Subcutaneous abdominal adipose tissue (tissue), 5 donors: ENCODE measurements at regions not wholly inside any gene's neighbourhood (a gene's known extent, or its start where the extent isn't known, plus 50 kb on each side); places are given as distances from the start of the nearest gene placed in this dataset.
"Not testable (repeated sequence)": the region's sequence is repeated elsewhere in the genome, so short reads cannot be mapped to it uniquely, and the experiment has no call there.

ENCODE experiments used
- H3K27ac ChIP-seq: one replicate; pipeline ENCODE4 v1.7.0; 2013; ENCODE audit warnings: low read depth, mild to moderate bottlenecking, inconsistent platforms, low read length, moderate library complexity
- H3K27me3 ChIP-seq, 5 donors: one replicate each; pipeline ENCODE4 v1.7.0; 2013; ENCODE audit warnings: low read length in 5 of 5, inconsistent platforms in 1 of 5; ENCODE audit not compliant: control insufficient read depth in 5 of 5, insufficient read depth in 4 of 5
- H3K36me3 ChIP-seq, 5 donors: one replicate each; pipeline ENCODE4 v1.7.0; 2013; ENCODE audit warnings: low read length in 5 of 5; ENCODE audit not compliant: control insufficient read depth in 5 of 5, insufficient read depth in 5 of 5
- H3K4me1 ChIP-seq, 5 donors: one replicate each; pipeline ENCODE4 v1.7.0; 2013; ENCODE audit warnings: low read length in 5 of 5, mild to moderate bottlenecking in 3 of 5, moderate library complexity in 1 of 5; ENCODE audit not compliant: control insufficient read depth in 5 of 5, insufficient read depth in 5 of 5
- H3K4me3 ChIP-seq, 5 donors: one replicate each; pipeline ENCODE4 v1.7.0; 2013; ENCODE audit warnings: low read length in 5 of 5, low read depth in 1 of 5
- H3K9ac ChIP-seq, 5 donors: one replicate each; pipeline ENCODE4 v1.7.0; 2013; ENCODE audit warnings: low read length in 5 of 5, mild to moderate bottlenecking in 4 of 5, moderate library complexity in 3 of 5
- H3K9me3 ChIP-seq, 5 donors: one replicate each; pipeline ENCODE4 v1.7.0; 2013; ENCODE audit warnings: low read length in 5 of 5; ENCODE audit not compliant: control insufficient read depth in 5 of 5
- donor health status: healthy.
- donor health status: healthy.
- donor health status: healthy.
- donor health status: healthy.
- donor health status: healthy.

DNA sequence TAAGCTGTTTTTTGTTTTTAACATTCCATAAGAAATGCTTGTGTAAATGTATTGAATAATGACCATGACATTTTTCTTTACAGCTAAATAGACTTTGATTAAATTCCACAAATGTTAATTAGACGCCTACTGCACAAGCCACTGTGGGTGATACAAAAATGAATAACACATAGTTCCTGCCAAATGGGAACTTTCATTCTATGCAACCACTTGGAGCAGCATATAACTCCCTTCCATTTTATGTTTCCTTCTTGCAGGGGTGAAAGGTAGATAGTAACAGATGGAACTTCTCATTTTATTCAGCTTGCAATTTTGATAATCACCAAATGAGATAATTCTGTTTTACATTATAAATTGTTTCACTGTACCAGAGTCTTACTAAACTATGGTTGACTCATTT, 70.0 kb upstream of the THUMPD2 start:
- Histone ChIP-seq H3K27ac (no peak overlapping the region), H3K27me3 (no peaks in the 10 kb centered on the region)

DNA sequence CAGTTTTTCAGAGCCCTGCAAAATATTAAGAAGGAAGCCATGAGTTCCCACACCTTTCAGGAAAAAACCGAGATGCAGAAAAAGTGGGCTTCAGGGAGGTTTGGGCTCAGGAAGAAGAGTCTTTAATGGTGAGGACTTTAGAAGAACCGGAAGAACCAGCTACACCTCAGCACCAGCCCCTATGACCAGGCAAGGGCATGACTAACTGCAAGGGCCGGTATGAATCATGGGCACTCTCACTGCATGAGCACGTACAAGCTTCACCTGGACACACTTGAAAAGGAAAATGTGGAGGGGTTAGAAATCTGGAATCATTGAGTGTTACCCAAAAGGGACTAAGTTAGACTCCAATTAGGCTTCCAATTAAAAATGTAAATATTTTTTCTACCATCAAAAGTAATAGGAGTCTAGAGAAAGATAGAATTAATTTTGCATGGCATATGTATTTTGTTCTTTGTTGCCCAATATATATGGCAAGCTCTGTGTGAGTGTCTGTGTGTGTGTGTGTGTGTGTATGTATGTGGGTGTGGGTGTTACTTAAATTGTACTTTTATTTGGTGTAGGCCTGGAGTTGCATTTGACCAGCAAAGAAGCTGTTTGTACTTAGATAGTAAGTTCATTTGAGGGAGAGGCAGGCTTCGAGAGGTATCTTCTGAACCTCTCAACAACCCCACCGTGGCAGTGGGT, 66.5 kb upstream of the THUMPD2 start:
- Histone ChIP-seq H3K4me1 (peaks cover 0 to 6% (median 0%) of the 10 kb centered on the region in 5 donors), H3K27me3 (no peaks in the 10 kb centered on the region), H3K4me3 (no peak overlapping the region), H3K9ac (no peak overlapping the region), H3K9me3 (peaks cover 0 to 5% (median 4%) of the 10 kb centered on the region in 5 donors), H3K27ac (no peak overlapping the region), H3K36me3 (no peaks in the 10 kb centered on the region)

More for the DNA sequence above, 70.0 kb upstream of the THUMPD2 start:
- peaks cover 4 to 21% (median 14%) of the 10 kb centered on the region in 5 donors for H3K4me1 ChIP-seq
- H3K36me3 ChIP-seq = no peaks in the 10 kb centered on the region
- no peak overlapping the region for H3K9ac ChIP-seq
- H3K4me3 ChIP-seq = no peak overlapping the region
- peaks cover 0 to 5% (median 4%) of the 10 kb centered on the region in 5 donors for H3K9me3 ChIP-seq

DNA sequence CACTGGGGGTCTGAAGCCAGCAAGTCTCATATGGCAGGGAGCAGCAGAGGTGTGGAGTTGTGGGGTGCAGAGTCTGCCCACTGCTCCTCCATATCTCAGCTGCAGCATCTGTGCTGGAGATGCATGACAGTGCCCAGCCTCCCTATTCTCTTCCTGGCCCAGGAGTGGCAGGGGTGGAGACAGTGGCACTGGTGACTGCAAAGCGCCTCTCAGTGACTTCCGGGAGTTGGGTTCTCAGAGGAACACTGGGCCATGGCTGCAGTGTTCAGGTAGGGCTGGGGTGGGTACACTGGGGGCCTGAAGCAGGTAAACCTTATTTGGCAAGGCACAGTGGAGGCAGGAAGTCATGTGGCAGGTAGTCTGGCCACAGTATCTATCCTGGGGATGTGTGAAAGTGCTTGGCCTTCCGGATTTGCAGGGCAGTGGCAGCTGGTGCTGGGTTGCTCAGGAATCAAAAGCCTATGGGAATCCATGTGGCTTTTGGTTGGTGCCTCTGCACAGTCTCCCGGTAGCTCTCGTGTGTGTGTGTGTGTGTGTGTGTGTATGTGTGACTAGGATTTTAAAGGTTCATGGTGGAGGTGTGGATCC, 60.3 kb upstream of the THUMPD2 start:
- Histone ChIP-seq H3K4me3 (no peak overlapping the region), H3K36me3 (no peaks in the 10 kb centered on the region), H3K27me3 (no peaks in the 10 kb centered on the region), H3K9ac (no peak overlapping the region), H3K4me1 (peaks cover 0 to 3% (median 0%) of the 10 kb centered on the region in 5 donors), H3K9me3 (peaks cover 0 to 4% (median 2%) of the 10 kb centered on the region in 5 donors), H3K27ac (no peak overlapping the region)

DNA sequence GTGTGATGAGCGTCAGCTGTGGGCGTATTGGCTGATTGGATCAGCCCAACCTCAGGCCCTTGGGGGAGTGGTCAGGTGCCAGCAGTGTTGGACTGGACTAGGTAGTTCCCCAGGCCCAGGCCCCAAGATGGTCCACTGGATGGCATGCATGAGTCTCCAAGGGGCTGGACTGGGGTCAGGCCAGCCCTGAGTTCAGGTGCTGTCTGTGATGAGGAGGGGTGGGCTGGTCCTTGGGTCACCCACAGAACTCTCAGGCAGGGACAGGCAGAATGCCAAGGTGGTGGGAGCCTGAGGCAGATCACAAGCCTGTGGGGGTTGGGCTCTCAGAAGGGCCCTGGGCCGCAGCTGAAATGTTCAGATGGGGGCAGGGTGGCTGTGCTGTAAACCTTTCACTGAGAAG, 59.5 kb upstream of the THUMPD2 start:
- no peak overlapping the region for H3K4me3 ChIP-seq
- peaks cover 0 to 3% (median 0%) of the 10 kb centered on the region in 5 donors for H3K4me1 ChIP-seq
- H3K9ac ChIP-seq = no peak overlapping the region
- H3K27me3 ChIP-seq = no peaks in the 10 kb centered on the region
- H3K9me3 ChIP-seq = peaks cover 0 to 2% (median 0%) of the 10 kb centered on the region in 5 donors
- no peak overlapping the region for H3K27ac ChIP-seq
- no peaks in the 10 kb centered on the region for H3K36me3 ChIP-seq

DNA sequence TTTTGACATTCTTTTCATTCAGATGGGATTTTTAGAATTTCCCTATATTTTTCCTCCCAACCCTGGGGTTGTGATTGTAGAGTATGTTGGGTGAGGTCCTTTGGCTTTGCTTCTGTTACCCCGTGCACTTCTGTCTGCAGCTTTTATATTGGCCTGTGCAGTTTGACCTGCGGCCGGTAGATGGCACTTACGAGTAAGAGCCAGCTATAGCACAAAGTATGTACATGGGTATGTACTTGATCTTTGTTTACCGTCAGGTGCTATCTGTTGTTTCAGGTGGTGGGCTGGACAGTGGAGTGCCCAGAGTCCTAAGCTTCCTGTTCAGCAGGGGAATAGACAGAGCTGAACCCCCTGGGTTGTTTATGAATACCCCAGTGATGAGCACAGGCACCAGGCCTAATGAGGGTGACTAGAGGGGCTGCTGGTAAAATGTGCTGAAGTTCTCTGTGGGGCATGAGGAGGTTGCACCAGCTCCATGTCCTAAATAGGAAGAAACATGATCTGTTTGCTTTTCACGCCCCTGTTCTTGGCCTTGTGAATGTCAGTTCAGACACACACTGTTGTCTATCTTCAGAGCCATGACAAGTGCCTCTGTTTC, 58.9 kb upstream of the THUMPD2 start:
- no peaks in the 10 kb centered on the region for H3K36me3 ChIP-seq
- H3K27me3 ChIP-seq = no peaks in the 10 kb centered on the region
- H3K9me3 ChIP-seq = peaks cover 0 to 2% (median 0%) of the 10 kb centered on the region in 5 donors
- H3K4me1 ChIP-seq = peaks cover 0 to 3% (median 0%) of the 10 kb centered on the region in 5 donors
- no peak overlapping the region for H3K4me3 ChIP-seq
- no peak overlapping the region for H3K27ac ChIP-seq
- H3K9ac ChIP-seq = no peak overlapping the region

DNA sequence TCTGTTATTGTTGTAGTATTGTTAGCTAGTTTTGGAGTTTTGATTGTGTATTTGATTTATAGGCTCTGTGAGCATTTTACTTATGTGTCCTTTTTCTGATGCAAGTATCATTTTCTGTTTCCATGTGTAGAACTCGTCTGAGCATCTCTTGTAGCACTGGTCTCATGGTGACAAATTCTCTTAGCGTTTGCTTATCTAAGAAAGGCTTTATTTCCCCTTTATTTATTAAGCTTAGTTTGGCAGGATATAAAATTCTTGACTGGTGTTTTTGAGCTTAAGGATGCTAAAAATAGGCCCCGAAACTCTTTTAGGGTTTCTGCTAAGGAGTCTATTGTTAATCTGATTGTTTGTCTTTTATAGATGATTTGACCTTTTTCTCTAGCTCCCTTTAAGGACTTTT, 57.6 kb upstream of the THUMPD2 start:
- Histone ChIP-seq H3K4me1 (peaks cover 0 to 3% (median 0%) of the 10 kb centered on the region in 5 donors), H3K4me3 (no peak overlapping the region), H3K9ac (no peak overlapping the region), H3K9me3 (peaks cover 0 to 2% (median 0%) of the 10 kb centered on the region in 5 donors), H3K36me3 (no peaks in the 10 kb centered on the region), H3K27ac (no peak overlapping the region), H3K27me3 (no peaks in the 10 kb centered on the region)

DNA sequence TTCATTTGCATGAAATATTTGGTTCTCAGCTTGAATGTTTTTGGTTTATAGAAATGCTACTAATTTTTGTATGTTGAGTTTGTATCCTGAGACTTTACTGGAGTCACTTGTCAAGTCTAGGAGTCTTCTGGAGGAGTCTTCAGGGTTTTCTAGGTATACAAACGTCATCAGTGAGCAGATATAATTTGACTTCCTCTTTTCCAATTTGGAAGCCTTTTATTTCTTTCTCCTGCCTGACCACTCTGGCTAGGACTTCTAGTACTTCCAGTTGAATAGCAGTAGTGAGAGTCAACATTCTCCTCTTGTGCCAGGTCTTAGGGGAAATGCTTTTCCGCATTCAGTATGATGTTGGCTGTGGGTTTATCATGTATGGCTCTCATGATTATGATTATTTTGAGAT, 55.4 kb upstream of the THUMPD2 start:
- H3K36me3 ChIP-seq = no peaks in the 10 kb centered on the region
- no peak overlapping the region for H3K27ac ChIP-seq
- H3K4me3 ChIP-seq = no peak overlapping the region
- H3K27me3 ChIP-seq = no peaks in the 10 kb centered on the region
- no peak overlapping the region for H3K9ac ChIP-seq
- H3K9me3 ChIP-seq = peaks cover 0 to 2% (median 0%) of the 10 kb centered on the region in 5 donors
- peaks cover 0 to 3% (median 0%) of the 10 kb centered on the region in 5 donors for H3K4me1 ChIP-seq

DNA sequence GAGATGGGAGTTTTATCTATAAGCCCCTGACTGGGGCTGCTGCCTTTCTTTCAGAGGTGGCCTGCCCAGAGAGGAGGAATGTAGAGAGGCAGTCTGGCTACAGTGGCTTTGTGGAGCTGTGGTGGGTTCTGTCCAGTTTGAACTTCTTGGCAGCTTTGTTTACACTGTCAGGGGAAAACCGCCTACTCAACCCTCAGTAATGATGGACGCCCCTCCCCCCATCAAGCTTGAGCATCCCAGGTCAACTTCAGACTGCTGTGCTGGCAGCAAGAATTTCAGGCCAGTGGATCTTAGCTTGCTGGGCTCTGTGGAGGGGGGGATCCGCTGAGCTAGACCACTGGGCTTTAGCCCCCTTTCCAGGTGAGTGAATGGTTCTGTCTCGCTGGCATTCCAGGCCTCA, 51.6 kb upstream of the THUMPD2 start:
- not testable (repeated sequence) for H3K36me3 ChIP-seq, H3K4me1 ChIP-seq, H3K27ac ChIP-seq, H3K9me3 ChIP-seq, H3K9ac ChIP-seq, H3K4me3 ChIP-seq, H3K27me3 ChIP-seq
